DMS 273 treated with DMSO at 0.1 percent for 48 hours (cell line): ENCODE measurements at regions not wholly inside any gene's neighbourhood (a gene's known extent, or its start where the extent isn't known, plus 50 kb on each side); places are given as distances from the start of the nearest gene placed in this dataset.
A peak's percentile ranks its signal among the peaks of the same experiment; 100 is the strongest.
"Not testable (repeated sequence)": the region's sequence is repeated elsewhere in the genome, so short reads cannot be mapped to it uniquely, and the experiment has no call there.

Experiments
- DNase-seq: peaks from one replicate; lab custom pipeline; 2025; lab: John Stamatoyannopoulos, UW

DNA sequence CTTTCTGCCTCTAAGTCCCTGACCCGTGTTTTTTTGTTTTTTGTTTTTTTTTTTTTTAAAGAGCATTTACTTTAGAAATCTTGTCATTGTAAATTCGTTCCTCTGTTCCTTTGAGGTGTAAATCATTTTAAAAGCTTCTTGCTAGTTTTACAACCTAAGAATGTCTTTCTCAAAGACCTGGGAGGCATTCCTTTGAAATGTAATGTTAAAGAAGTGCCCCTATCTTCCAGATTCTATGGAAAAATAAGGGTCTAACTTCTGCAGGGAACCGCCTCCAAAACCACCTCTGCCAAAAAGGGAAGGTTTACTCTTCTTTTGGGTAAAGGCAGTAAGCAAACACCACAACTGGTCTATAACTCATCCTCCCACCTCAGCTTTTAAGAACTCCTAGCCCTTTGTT is 259.6 kb upstream of the ZNF804A start:
- no peak for DNase-seq

DNA sequence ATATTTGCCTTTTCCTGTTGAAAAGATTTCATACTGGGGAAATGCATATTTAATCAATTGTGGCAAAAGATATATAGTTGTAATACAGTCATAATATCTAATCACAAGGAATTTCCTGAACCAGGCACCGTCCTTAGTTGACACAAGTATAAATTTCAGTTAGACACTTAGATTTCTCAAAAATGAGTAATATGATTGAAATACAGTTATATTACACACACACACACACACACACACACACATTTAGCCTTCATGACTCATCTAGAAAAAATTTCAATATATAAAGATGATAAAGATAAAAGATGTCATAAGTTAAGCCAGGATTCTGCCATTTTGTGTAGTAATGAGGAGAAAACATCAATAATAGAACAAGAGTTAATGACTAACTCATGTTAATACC is 258.4 kb upstream of the ZNF804A start:
- DNase-seq: no peak

DNA sequence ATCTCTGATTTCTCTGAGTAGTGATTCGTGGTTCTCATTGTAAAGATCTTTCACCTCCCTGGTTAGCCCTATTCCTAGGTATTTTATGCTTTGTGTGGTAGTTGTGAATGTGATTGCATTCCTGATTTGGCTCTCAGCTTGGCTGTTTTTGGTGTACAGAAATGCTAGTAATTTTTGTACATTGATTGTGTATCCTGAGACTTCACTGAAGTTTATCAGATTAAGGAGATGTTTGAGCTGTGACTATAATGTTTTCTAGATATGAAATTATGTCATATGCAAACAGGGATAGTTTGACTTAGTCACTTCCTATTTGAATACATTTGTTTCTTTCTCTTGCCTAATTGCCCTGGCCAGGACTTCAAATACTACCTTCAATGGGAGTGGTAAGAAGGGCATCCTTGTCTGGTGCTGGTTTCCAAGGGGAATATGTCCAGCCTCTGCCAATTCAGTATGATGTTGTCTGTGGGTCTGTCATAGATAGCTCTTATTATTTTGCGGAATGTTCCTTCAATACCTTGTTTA is 251.9 kb upstream of the ZNF804A start:
- no peak for DNase-seq

DNA sequence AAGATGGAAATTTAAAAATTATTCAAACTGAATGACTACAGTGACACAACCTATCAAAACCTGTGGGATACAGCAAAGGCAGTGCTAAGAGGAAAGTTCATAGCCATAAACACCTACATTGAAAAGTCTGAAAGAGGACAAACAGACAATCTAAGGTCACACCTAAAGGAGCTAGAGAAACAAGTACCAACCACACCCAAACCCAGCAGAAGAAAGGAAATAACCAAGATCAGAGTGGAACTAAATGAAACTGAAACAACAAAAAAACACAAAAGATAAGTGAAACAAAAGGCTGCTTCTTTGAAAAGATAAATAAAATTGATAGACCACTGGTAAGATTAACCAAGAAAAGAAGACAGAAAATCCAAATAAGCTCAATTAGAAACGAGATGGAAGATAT is 247.2 kb upstream of the ZNF804A start:
- no peak for DNase-seq

DNA sequence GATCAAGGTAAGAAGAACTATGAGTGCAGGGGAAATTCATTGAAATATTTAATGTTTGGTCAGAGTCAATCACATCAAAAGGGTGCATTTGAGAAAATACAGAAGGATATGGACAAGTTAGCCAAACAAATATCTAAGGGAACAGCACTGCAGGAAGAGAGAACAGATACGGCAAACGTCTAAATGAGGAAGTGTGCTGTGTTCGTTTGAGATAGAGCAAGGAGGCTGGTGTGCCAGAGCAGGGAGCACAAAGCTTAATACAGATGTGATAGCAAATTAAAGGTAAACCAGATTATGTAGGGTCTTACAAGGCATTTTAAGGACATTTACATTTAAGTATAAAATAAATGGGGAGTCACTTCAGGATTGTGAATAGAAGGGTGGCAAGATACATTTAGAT is 241.3 kb upstream of the ZNF804A start:
- no peak for DNase-seq

DNA sequence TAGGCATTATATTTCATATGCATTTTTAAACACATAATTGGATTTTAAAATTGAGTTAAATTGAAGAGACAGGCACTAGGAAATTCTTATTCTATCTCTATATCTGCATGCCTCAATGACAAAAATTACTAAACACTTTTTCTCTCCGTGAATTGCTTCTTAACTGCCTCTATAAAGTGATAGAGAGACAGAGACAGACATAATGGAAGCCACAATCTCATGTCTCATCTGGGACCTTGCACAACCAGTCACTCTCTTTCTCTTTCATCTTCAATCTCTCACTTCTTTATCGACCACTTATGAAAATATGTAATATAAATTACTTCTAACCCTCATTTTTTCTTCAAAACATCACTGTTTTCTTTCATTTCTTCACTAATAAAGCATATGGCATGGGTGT is 238.9 kb upstream of the ZNF804A start:
- DNase-seq: no peak

DNA sequence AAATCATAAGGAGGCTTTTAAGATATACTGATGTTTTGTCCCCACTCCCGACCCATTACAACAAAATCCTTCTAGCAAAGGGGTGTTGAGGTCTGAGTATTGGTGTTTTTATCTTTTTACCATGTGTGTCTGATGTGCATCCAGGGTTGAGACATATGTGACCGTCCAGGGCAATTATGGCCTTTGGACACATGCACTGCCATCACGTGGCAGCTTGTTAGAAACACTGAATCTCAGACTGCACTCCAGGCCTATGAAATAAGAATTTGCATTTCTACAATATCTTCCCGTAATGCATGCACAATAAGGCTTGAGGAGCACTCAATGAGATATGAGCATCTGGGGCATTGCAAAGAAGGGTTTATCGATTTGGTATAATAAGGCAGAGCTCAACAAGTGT is 235.1 kb upstream of the ZNF804A start:
- DNase-seq: no peak

DNA sequence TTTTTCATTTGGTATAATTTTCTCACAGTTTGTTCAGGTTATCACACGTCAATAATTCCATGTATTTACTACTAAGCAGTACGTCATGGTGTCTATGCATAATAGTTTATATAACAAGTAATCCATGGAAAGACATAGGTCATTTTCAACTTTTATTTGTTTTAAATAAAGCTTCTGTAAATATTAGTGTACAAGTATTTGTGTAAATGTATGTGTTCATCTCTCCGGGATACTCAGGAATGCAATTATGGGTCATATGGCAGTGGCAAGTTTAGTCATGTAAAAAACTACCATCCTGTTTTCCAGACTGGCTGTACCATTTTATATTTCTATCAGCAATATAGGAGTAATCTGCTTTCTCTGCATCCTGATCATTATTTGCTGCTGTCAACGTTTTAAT is 231.1 kb upstream of the ZNF804A start:
- no peak for DNase-seq

DNA sequence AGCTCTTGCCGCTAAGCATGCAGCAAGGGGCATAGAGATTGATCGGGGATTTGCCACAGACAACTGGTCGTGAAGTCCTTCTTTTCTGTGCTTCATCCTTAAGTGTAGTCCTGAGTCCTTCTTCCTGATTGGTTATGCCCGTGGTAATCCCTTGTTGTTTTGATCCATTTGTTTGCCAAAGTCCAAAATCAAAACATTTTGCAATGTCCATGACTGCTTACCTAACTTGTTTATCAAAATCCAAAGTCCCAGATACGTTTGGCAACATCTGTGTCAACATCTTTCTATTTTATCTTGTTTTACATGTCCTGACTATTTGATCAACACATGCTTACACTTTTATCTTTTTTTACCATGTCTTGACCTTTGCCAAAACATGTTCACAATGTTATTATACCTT is 229.0 kb upstream of the ZNF804A start:
- DNase-seq: no peak

DNA sequence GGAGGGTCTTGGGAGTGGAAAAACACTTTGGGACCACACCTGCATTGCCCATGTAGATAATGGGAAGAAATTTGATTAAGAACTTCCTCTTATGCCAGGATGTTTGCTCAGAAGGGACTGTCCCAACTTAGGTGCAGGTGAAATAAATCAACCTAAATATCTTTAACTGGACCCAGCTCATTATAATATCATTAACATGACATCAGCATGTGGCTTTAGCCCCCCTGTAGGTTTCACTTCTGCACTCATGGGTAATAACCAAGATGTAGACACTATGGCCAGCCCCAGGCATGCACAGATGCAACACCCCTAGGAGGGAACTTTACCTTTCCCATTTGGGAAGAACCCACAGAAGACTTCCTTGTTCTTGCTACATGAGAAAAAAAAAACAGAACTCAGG is 227.4 kb upstream of the ZNF804A start:
- DNase-seq: no peak

DNA sequence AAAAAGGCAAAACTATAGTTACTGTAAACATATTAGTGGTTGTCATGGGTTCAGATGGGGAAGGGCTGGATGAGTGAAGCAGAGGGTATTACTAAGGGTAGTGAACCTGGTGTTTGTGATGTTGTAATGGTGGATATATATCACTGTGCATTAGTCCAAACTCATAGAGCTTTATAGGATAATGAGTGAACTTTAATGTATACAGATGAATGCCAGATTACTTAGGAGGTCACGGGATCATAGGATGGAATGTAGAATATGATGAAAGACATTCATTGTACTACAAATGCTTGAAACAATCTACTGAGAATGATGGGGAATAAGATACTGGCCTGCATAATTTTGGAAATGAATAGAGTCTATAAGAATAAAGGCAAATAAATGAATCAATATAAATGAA is 226.7 kb upstream of the ZNF804A start:
- DNase-seq: no peak

DNA sequence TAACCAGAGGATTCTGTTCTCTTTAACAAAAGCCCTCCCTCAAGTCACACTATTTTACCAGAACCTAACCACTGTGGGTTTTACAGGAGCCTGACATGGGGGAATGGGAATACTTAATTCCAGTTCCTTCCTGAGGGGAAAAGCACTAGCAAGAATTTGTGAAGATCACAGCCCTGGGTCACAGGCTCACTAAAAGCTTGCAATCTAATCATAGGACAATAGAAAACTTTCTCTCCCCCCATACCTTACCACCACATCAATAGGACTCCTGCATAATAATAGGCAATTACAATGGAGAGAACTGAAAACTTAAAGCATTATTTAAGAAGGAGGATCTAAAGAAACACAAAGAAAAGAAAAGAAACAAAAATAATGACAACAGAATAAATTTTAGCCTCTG is 225.8 kb upstream of the ZNF804A start:
- DNase-seq: no peak

DNA sequence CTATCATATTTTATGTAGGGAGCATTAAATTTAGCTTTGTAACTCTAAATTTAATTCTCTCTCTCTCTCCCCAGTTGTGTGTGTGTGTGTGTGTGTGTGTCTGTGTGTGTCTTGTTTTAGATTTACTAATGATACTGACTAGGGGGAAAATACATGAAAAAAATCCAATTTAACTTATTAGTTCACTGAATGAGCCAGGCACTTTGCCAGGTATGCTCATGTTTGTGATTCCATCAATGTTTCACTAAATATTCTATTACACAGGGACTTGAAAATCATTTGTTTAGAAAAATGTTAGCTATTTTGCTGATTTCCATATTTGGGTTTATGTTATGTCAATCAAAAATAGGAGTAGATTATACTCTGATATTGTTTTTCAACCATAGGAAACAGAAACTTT is 203.7 kb upstream of the ZNF804A start:
- no peak for DNase-seq

DNA sequence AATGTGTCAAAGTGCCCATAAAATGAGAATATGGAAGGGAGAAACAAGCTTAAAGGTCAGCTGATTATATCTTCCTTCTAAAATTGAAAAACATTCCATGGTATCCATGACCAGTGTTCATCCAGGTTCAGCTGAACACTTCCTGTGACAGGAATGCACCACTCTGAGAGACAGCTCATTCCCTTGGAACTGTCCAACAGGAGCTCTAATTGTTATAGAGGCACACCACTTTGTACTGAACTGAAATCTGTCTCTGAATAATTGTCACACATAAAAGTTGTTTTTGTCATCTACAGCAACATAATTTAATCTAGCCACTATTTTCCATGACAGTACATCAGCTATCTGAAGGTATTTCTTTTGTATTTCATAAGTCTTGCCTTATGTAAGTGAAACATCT is 195.9 kb upstream of the ZNF804A start:
- DNase-seq: no peak

DNA sequence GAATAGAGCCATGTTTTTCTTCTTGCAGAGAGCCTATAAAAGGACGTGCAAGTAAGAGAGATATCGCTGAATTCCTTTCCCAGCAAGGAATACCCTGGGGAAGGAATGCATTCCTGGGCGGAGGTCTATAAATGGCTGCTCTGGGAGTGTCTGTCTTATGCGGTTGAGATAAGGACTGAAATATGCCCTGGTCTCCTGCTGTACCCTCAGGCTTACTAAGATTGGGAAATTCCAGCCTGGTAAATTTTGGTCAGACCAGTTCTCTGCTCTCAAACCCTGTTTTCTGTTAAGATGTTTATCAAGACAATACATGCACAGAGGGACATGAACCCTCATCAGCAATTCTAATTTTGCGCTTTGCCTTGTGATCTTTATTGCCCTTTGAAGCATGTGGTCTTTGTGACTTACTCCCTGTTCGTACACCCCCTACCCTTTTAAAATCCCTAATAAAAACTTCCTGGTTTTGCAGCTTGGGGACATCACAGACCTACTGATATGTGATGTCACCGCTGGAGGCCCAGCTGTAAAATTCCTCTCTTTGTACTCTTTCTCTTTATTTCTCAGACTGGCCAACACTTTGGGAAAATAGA is 191.2 kb upstream of the ZNF804A start:
- DNase-seq: not testable (repeated sequence)

DNA sequence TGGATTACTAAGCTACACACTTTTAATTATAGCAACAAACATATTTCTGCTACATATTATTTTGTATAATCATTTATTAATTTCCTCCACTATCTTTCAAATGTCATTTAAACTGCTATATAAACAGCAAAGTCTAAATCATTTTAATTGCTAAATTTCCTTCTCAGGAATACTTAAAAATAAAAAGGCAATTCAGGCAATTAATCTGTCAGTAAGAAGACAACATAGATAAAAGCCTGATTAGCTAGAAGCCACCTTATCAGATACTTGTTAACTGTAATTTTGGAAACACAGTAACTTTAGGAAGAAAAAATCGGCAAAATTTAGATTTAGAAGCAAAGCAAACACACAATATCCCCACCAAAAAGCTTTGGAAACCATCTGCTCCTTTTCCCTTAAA is 188.2 kb upstream of the ZNF804A start:
- no peak for DNase-seq

DNA sequence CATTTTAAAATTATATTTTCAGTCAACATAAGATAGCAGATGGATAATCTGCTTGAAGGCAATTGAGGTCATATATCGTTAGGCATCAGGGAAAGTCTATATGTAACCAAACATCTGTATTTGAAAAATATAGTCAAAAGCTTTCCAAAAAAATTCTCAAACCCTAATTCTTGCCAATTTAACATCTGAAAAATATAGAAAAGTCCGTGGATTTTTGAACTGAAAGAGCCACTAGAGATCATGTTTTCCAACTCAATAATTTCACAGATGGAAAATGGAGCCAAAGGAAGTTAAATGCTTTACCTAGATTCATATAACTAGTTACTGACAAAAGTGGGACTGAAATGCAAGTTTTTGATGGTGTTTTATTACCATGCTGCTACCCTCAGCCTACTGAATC is 185.1 kb upstream of the ZNF804A start:
- no peak for DNase-seq

DNA sequence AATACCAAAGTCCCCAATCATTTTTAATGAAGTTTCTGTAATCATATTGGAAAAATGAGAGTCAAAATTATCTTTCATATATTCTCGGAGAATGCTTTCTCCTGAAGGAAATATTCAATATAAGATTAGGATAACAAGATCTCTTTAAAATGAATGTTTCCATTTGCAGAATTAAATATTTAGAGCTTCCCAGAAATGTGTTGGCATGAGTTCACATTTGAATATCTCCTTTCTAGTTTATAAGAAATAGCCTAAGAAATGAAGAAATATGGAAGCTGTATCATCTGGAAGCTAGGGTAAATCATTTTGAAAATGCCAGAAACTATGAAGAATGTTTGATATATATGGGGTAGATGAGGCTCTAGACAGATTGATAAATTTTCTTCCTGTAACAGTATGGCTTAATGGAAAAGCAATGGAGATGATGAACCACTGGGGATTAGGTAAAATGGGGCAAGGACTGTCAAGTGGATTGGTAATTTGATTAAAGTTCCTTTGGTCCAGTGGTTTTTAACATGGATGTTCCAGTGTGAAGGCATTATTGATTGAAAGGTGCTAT is 184.6 kb upstream of the ZNF804A start:
- DNase-seq: no peak

DNA sequence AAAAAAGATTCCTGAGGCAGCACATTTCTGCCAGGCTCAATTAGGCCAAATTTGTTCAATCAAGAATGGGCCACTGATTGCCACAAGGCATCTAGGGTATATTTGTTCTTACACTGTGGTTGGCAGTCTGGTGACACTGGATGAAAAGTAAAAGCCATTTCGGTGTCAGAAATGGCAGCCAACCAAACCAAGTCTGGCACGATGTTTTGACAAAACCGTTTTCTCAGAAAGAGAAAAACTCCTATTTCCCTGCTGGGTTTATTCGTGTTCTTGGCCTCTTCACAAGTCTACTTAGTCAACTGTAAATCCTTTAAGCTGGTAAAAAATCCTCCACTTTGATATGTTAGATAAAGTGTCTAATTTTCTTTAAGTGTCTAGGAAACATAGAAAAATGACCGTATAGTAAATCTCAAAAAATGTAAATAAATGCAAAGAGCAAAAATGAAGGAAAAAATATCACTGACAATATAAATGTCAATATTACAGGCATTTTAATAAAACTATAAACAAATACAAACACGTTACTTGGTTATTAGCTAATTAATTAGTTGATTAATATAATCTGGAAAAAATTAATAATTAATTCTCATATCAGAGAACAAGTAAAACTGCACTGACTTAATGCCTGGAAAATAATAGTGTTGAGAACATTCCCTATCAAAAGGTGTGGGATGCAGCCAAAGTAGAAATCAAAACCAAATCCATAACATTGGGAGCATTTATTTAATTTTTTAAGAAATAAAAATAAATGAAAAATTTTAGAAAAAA is 182.0 kb upstream of the ZNF804A start:
- DNase-seq: no peak

DNA sequence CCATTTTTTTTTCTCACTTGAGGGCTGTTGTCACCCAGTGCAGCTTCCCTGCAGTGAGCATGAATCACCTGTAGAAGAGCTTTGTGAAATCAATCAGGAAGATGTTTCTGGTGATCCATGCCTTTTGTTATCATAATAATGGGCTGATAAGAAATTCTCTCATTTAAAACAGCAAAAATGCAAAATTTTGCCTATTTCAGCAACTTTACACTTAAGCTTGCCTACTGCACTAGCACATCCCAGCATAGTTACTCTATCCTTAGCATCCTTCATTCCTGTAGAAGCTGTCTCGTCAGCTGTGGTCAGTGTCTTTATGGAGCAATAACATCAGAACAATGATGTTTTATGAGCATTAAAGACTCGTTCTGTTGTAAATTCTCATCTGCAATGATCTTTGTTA is 178.6 kb upstream of the ZNF804A start:
- no peak for DNase-seq

DNA sequence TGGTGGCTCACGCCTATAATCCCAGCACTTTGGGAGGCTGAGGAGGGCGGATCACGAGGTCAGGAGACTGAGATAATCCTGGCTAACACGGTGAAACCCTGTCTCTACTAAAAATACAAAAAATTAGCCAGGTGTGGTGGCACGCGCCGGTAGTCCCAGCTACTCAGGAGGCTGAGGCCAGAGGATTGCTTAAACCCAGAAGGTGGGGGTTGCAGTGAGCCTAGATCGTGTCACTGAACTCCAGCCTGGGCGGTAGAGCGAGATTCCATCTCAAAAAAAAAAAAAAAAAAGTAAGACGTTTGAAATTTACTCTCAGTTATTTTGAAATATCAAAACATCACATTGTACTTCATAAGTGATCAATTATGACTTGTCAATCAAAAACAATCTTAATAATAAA is 176.9 kb upstream of the ZNF804A start:
- DNase-seq: not testable (repeated sequence)

DNA sequence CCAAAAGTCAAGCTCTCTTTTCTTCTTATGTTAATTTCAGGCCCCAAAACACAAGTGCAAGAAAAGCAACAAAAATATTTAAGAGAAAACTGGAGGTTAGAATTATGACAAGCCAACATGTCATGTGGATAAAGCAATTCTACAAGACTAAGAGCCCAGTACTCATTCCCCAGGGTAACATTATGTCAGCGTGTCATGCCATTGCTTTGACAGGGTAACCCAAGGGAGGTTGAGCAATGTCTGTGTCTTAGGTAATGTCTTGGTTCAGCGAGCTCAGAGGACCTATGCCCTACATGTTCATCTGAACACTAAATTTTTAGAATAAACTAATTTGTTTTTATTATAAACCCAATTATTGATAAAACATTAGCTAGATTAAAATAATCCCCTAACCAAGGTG is 173.2 kb upstream of the ZNF804A start:
- no peak for DNase-seq

DNA sequence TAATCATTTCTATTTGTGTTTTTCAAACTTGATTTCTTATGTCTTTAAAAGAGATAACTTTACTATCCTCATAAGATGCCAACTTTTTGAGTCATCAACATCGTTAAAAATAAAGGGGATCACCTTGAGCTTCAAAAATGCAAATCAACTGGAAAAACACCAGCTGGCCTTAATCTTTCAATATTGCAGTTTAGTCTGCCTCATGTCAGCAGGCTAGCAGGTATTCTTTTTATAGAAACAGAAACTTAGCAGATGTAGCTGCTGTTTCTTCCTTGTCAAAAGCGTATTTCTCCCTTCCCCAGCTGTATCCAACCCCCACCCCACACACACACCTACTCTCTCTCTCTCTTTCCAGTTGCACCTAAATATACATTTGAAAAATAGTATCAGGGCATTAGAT is 154.1 kb upstream of the ZNF804A start:
- peak; percentile 78 for DNase-seq
